K562 (cell line): ENCODE measurements at regions not wholly inside any gene's neighbourhood (a gene's known extent, or its start where the extent isn't known, plus 50 kb on each side); places are given as distances from the start of the nearest gene placed in this dataset.

ENCODE experiments used
- ATF1 ChIP-seq, 2 experiments: fragments of 450-650 bp in 1 of 2; IDR thresholded peaks; 2 replicates each; pipeline ENCODE4 v1.6.1; 2016; ENCODE audit warnings: missing compliant biosample characterization in 1 of 2, missing genetic modification characterization in 1 of 2
- ATF2 ChIP-seq: sonication (generic); formaldehyde crosslinking; IDR thresholded peaks from 2 replicates; pipeline ENCODE4 v1.8.1; 2022; ENCODE audit warnings: missing genetic modification reagents
- ATF7 ChIP-seq: fragments of 450-650 bp; IDR thresholded peaks from 2 replicates; pipeline ENCODE4 v1.7.1; 2014; ENCODE audit warnings: mild to moderate bottlenecking, moderate library complexity
- ETV5 ChIP-seq: sonication (generic); formaldehyde crosslinking; IDR thresholded peaks from 2 replicates; pipeline ENCODE4 v1.4.0; 2020; ENCODE audit warnings: low read depth, mild to moderate bottlenecking, missing genetic modification reagents
- TFE3 ChIP-seq: fragments of 450-650 bp; formaldehyde crosslinking; IDR thresholded peaks from 2 replicates; pipeline ENCODE4 v1.4.0; 2020; ENCODE audit warnings: mild to moderate bottlenecking, mixed read lengths
- VEZF1 ChIP-seq: fragments of 200-800 bp; sonication (Bioruptor generic); IDR thresholded peaks from 2 replicates; pipeline ENCODE4 v1.6.1; 2017; ENCODE audit warnings: missing genetic modification characterization, missing compliant biosample characterization
- ZNF134 ChIP-seq: fragments of 250-450 bp; sonication (Bioruptor Pico); conservative IDR thresholded peaks from 2 replicates; pipeline ENCODE4 v1.4.0; 2020
- ZNF41 ChIP-seq: fragments of 250-450 bp; sonication (Bioruptor Pico); conservative IDR thresholded peaks from 2 replicates; pipeline ENCODE4 v1.4.0; 2020; ENCODE audit warnings: mild to moderate bottlenecking
- ZNF589 ChIP-seq: fragments of 200-800 bp; sonication (Bioruptor generic); IDR thresholded peaks from 2 replicates; pipeline ENCODE4 v1.6.1; 2016; ENCODE audit warnings: low read depth, missing genetic modification characterization, missing compliant biosample characterization

- TF ChIP-seq ATF2 (CRISPR knock-in tag) (peak; percentile 26; the same call in 1 of the 2 replicates), ZNF134 (no peak), ATF7 (peak; percentile 74), VEZF1 (no peak), TFE3 (no peak), ATF1 (CRISPR knock-in tag; IDR thresholded peaks at IDR 0.05) (no peak), ATF1 (tag; IDR thresholded peaks at IDR 0.05) (peak; percentile 32; the same call in 1 of the 2 replicates), ZNF589 (no peak), ZNF41 (no peak), ETV5 (no peak)
These were observed 555.5 kb downstream of the MAT2B start (continued) for GRCh38 chr5:164060786-164061355.
